T-helper 1 cell (primary cell): ENCODE measurements at regions not wholly inside any gene's neighbourhood (a gene's known extent, or its start where the extent isn't known, plus 50 kb on each side); places are given as distances from the start of the nearest gene placed in this dataset.
A peak's percentile ranks its signal among the peaks of the same experiment; 100 is the strongest.

Source experiments
- DNase-seq, 5 donors: peaks; one replicate each; pipeline ENCODE4 v3.0.0-alpha.2; 2012 to 2020

GRCh38 chr11:88448131-88448670 lies 110.7 kb upstream of the CTSC start:
- DNase-seq, result no peak

GRCh38 chr11:88447281-88447680 lies 109.7 kb upstream of the CTSC start:
- DNase-seq, result no peak

GRCh38 chr11:88439356-88439755 lies 101.8 kb upstream of the CTSC start:
- no peak for DNase-seq

DNA sequence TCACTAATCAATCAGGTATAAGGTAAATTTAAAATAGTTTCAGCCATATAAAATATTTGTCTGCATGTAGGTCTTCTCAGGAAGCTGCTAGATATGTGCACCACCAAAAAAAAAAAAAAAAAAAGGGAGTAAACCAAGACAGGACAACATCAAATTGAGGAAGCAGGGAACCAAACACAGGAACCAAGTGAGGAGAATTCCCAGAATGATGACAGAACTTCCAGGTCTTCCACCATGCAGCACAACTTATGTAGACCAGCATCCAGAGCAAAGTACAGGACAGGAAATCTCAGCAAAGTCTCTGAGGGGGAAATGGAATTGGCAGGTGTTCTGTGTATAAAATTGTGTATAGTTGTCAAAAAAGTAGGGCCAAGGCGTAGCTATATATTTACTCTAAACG lies 101.2 kb upstream of the CTSC start:
- DNase-seq, result no peak

DNA sequence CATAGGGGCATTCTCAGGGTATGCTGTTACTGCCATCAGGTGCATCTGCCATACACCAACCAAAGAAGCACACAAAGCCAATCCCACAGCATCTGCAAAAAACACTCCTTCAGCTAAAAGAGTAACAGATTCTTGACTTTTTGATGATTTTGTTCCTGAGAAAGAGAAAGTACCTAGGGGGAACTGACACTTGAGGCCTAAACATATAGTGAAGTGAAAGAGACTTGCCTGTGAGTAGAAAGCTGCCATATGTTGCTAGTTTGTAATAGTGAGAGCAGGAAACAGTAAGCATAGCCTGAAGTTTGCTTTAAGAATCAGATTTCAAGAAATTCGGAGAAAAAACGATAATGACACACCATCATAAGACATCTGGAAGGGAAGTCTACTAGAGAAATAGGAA lies 97.9 kb upstream of the CTSC start:
- peak in 1 of 5 donors; percentile 73 for DNase-seq

DNA sequence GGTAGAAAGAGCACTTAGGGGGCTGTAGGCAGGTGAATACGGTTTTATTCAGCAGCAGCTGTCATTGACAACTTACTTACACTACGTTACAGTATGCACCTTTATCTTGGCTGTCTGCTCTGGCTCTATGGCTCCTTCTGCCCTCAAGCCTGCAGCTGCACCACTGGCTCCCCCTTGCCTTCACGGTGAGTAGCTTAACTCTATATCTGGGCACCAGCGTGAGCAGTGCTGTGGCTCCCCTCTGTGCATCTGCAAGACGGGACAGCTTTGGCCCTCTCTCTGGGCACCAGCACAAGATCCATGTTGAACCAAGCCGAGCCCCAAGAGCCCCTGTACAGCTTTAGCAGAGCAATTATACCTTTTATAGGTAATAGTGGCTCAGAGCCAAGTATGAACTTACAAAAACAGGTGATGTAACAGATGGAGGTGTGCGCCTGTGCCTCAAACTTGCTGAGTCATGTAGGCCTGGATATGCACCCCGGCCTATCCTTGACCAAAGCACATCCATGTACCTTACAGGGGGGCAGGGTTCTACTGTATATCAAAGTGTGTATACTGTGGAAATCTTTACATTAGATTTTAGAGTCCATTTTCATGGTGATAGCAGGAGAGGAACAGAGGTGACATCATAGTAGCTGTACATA lies 96.9 kb upstream of the CTSC start:
- DNase-seq, result peak in 1 of 5 donors; percentile 24

GRCh38 chr11:88433536-88434230 lies 96.1 kb upstream of the CTSC start:
- DNase-seq, result no peak

GRCh38 chr11:88431675-88432341 lies 94.3 kb upstream of the CTSC start:
- no peak for DNase-seq

- DNase-seq, result no peak
Observed at GRCh38 chr11:88428959-88429358, 91.4 kb upstream of the CTSC start.

DNA sequence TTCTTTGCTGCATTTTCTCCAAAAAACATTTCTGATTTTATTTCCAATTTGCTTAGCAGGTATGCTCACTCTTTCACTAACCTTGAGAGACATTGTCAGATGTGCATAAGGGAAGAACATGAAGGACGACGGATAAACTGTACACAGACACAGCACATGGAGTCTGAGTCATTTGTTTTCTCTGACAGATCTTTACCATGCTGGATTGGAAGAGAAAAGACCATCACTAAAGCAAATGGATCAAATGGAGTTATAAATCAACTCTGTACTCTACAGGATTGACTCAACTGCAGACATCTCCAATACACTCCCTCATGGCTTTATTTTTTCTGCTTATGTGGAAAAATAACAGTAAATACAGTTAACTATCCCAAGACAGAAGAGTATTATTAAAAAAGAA lies 90.2 kb upstream of the CTSC start:
- DNase-seq, result no peak

GRCh38 chr11:88424881-88425280 lies 87.3 kb upstream of the CTSC start:
- DNase-seq, result peak in 1 of 5 donors; percentile 57

- DNase-seq, result peak in 1 of 5 donors; percentile 91
Observed at GRCh38 chr11:88421530-88421929, 84.0 kb upstream of the CTSC start.

DNA sequence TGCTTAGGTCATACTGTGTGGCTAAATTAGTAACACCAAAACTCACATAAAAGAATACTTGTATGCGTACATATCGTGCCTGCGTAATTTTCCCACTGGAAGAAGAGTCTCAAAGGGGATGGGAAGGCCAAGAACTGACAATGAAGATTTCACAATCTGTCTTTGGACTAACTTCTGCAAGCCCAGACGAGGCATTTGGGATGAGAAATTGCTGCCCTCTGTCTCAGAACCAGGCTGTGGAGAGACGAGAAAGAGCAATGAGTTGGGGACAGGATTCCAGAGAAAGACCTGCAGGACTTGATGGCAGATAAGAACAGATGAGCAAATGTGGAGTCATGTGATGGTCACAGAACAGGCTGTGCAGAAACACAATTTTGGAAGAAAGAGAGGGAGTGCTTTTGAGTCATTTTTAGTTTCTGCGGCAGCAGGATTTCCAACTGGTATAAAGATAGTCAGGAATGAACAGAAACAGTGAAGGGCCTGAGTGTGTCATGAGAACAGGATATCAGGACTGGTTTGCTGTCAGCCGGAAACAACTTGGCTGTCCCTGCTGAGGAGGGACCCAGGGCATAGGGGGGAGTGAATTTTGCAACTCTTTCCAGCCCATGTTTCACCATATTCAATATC lies 82.7 kb upstream of the CTSC start:
- no peak for DNase-seq

DNA sequence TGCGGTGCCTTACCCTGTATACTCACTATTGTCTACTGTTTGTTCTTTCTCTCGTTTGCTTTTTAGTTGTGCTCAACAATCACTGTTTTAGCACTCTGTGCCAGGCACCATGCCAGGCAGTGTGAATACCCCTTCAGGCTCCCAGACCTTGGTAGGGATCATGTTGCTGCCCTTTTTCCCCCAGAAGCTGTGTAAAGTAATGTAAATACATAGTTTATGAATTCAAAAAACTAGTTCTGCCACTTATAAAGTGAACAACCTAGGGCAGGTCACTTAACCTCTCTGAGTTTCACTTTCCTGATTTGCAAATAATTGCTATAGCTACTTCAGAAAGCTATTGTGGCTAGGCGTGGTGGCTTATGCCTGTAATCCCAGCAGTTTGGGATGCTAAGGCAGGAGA lies 81.0 kb upstream of the CTSC start:
- no peak for DNase-seq

DNA sequence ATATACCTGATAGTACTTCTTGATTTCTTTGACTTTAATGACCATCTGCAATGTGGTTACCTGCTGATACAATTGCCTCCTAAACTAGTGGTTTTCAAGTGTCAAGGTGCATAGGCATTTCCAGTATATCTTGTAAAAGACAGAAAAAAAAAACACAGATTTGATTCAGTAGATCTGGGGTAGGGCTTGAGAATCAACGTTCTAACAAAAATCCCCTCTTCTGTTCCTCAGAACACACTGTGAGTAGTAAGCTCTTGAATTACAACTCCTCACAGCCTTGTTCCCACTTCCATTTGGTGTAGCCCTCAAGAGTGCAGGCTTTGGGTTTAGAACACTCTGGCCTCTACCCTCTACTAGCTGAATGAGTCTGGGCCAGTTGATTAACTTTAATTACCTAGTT lies 78.0 kb upstream of the CTSC start:
- peak in 1 of 5 donors; percentile 27 for DNase-seq

- DNase-seq, result peak in 2 of 5 donors; percentile 10 to 85
Observed at GRCh38 chr11:88414981-88415413, 77.5 kb upstream of the CTSC start.

GRCh38 chr11:88414385-88414861 lies 76.9 kb upstream of the CTSC start:
- DNase-seq, result peak in 1 of 5 donors; percentile 50

- DNase-seq, result no peak
Observed at GRCh38 chr11:88411265-88411664, 73.7 kb upstream of the CTSC start.

- no peak for DNase-seq
Observed at GRCh38 chr11:88410656-88411055, 73.1 kb upstream of the CTSC start.

- DNase-seq, result no peak
Observed at GRCh38 chr11:88410056-88410455, 72.5 kb upstream of the CTSC start.

DNA sequence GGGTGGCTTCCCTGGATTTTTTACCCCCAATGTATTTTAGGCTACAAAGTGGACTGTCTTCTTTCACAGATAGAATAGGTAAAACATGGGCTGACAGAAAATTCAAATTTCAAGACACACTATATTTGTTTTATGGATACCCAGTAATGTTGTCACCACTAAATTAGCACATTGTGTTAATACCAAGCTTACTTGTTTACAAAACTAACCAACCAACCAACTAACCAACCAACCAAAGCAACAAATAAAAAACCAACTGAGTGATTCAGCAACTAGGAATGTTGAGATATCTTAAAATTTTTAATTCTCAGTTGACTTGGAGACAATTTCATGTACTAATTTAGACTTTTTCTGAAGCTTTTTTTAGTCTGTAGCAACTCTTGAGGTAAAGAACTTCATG lies 69.3 kb upstream of the CTSC start:
- DNase-seq, result no peak

DNA sequence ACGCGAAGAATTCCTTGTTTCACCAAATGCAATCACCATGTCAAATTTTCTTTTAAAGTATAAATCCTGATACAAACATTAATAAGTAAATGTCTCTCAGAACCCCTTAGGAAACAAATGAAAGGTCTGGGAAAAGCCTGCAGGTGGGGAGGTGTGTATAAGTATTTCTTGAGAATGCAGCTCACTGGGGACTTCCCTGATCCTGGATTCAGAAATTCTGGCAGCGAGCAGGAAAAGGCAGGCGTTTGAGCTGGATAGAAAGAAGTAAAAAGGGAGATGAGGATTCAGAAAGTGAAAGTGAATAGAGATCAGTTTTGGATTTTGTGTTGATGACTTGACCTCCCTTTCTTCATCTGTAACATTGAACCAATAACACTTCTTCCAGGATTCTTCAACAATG lies 68.3 kb upstream of the CTSC start:
- DNase-seq, result no peak
